Activated CD4-positive, alpha-beta T cell treated with anti-CD3 and anti-CD28 coated beads, Interleukin-10, Interleukin-2, amounts not matched to agents 100 ng/mL and 50 ng/mL, durations not matched to agents 16 hours and 8 hours (primary cell): ENCODE measurements at regions not wholly inside any gene's neighbourhood (a gene's known extent, or its start where the extent isn't known, plus 50 kb on each side); places are given as distances from the start of the nearest gene placed in this dataset.
"Not testable (repeated sequence)": the region's sequence is repeated elsewhere in the genome, so short reads cannot be mapped to it uniquely, and the experiment has no call there.

ENCODE experiments used
- DNase-seq: peaks from one replicate; pipeline ENCODE4 v3.0.0-alpha.2; 2020

GRCh38 chr5:169531631-169532030 is 51.9 kb upstream of the SPDL1 start:
- no peak for DNase-seq

- no peak for DNase-seq
Observed at GRCh38 chr5:169527863-169528262, 55.7 kb upstream of the SPDL1 start.

- no peak for DNase-seq
Observed at GRCh38 chr5:169527066-169527465, 56.5 kb upstream of the SPDL1 start.

GRCh38 chr5:169522851-169523250 is 60.7 kb upstream of the SPDL1 start:
- no peak for DNase-seq

- DNase-seq = no peak
Observed at GRCh38 chr5:169521366-169521983, 62.1 kb upstream of the SPDL1 start.

GRCh38 chr5:169519358-169519757 is 64.2 kb upstream of the SPDL1 start:
- no peak for DNase-seq

- not testable (repeated sequence) for DNase-seq
Observed at GRCh38 chr5:169518779-169519178, 64.8 kb upstream of the SPDL1 start.

- no peak for DNase-seq
Observed at GRCh38 chr5:169512385-169512784, 71.2 kb upstream of the SPDL1 start.

GRCh38 chr5:169511708-169512107 is 71.9 kb upstream of the SPDL1 start:
- no peak for DNase-seq

GRCh38 chr5:169507051-169507450 is 76.5 kb upstream of the SPDL1 start:
- DNase-seq = no peak

- DNase-seq = no peak
Observed at GRCh38 chr5:169503886-169504285, 79.7 kb upstream of the SPDL1 start.

GRCh38 chr5:169499990-169500505 is 83.5 kb upstream of the SPDL1 start:
- no peak for DNase-seq

- DNase-seq = no peak
Observed at GRCh38 chr5:169496878-169497277, 86.7 kb upstream of the SPDL1 start.

GRCh38 chr5:169494941-169495548 is 88.5 kb upstream of the SPDL1 start:
- DNase-seq = no peak

GRCh38 chr5:169494383-169494935 is 89.1 kb upstream of the SPDL1 start:
- DNase-seq = no peak

- no peak for DNase-seq
Observed at GRCh38 chr5:169474226-169474625, 109.3 kb upstream of the SPDL1 start.

- DNase-seq = no peak
Observed at GRCh38 chr5:169472544-169472943, 111.0 kb upstream of the SPDL1 start.

GRCh38 chr5:169471021-169471420 is 112.6 kb upstream of the SPDL1 start:
- no peak for DNase-seq

- no peak for DNase-seq
Observed at GRCh38 chr5:169467041-169467771, 116.4 kb upstream of the SPDL1 start.

GRCh38 chr5:169460896-169461295 is 122.7 kb upstream of the SPDL1 start:
- DNase-seq = no peak

- DNase-seq = no peak
Observed at GRCh38 chr5:169460123-169460522, 123.5 kb upstream of the SPDL1 start.

GRCh38 chr5:169458221-169458620 is 125.4 kb upstream of the SPDL1 start:
- no peak for DNase-seq

GRCh38 chr5:169450464-169450863 is 133.1 kb upstream of the SPDL1 start:
- DNase-seq = no peak

- DNase-seq = no peak
Observed at GRCh38 chr5:169448826-169449225, 134.7 kb upstream of the SPDL1 start.
